ENCODE measurements at regions not wholly inside any gene's neighbourhood (a gene's known extent, or its start where the extent isn't known, plus 50 kb on each side); places are given as distances from the start of the nearest gene placed in this dataset.

- no peak for DNase-seq (ENCODE audit: low read depth in 2 of 2)
These were observed 225.9 kb downstream of the PTPRC start for GRCh38 chr1:198864695-198865094.

GRCh38 chr1:198865319-198865718 lies 226.5 kb downstream of the PTPRC start:
- DNase-seq (ENCODE audit: low read depth in 2 of 2): no peak

GRCh38 chr1:198867182-198867581 lies 228.3 kb downstream of the PTPRC start:
- DNase-seq (ENCODE audit: low read depth in 2 of 2): no peak

DNA sequence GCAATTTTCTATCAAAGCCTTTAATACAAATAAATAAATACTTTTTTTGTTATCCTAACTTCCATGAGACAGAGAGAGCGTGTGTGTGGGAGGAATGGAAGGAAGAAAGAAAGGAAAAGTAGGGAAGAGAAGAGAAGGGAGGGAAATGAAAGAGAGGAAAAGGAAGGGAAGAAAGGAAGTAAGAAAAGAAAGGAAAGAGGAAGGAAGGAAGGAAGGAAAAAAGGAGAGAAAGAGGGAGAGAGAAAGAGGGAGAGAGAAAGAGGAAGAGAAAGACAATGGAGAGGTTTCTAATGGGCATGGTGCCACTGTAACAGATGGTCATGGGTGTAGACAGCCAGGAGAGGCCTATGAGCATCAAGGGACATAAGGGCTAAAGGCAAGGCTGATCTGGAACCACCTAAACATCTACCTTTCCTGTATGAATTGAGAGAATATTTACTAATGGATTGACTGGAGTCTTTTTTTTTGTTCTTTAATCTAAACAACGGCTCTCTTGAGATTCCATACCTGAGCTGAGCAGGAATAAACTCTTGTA lies 234.9 kb downstream of the PTPRC start:
- DNase-seq (ENCODE audit: low read depth in 2 of 2): no peak

DNA sequence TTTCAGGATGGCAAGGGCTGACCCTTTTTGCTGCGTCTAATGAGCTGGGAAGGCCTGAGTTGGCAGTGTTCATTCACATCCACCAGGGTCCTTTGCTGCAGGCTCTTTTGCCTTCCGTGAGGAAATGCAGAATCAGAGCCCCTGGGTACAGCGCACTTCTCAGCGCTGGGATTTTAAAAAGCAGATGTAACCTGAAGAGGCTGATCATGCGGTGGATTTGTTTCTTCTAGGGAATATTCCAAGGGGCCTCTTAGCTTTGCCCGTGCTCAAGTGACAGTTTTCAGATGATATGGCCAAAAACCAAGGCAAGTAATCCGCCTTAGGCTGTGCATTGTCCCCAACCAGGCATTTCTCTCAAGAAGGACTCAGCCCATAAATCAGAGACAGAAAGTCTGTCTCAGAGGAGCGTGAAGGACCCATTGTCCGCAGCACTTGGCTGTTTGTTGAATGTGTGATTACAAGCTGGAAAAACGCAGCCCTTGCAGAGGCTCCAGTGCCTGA lies 237.6 kb downstream of the PTPRC start:
- no peak for DNase-seq (ENCODE audit: low read depth in 2 of 2)

DNA sequence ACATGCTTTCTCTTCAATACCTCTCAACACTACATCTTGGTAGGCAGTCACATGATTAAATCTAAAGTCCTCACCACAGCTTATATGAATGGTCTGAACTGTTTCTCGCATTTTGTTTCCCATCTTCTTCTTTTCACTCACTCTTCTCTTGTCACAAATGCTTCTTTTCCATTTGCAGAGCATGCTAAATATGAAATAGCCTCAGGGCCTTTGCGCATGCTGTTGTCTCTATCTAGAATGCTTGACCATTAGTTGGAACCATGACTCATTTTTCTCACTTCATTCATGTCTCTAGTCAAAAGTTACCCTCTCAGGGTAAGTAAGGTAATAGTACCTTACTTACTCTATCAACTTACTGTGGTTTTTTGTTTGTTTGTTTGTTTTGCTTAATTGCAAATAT lies 239.7 kb downstream of the PTPRC start:
- DNase-seq (ENCODE audit: low read depth in 2 of 2): no peak

- no peak for DNase-seq (ENCODE audit: low read depth in 2 of 2)
These were observed 241.0 kb downstream of the PTPRC start for GRCh38 chr1:198879711-198880306.

- no peak for DNase-seq (ENCODE audit: low read depth in 2 of 2)
These were observed 241.6 kb downstream of the PTPRC start for GRCh38 chr1:198880397-198880796.

- DNase-seq (ENCODE audit: low read depth in 2 of 2): no peak
These were observed 242.2 kb downstream of the PTPRC start for GRCh38 chr1:198880818-198881597.

GRCh38 chr1:198883184-198883583 lies 244.3 kb downstream of the PTPRC start:
- no peak for DNase-seq (ENCODE audit: low read depth in 2 of 2)

- no peak for DNase-seq (ENCODE audit: low read depth in 2 of 2)
These were observed 249.0 kb downstream of the PTPRC start for GRCh38 chr1:198887866-198888265.

DNA sequence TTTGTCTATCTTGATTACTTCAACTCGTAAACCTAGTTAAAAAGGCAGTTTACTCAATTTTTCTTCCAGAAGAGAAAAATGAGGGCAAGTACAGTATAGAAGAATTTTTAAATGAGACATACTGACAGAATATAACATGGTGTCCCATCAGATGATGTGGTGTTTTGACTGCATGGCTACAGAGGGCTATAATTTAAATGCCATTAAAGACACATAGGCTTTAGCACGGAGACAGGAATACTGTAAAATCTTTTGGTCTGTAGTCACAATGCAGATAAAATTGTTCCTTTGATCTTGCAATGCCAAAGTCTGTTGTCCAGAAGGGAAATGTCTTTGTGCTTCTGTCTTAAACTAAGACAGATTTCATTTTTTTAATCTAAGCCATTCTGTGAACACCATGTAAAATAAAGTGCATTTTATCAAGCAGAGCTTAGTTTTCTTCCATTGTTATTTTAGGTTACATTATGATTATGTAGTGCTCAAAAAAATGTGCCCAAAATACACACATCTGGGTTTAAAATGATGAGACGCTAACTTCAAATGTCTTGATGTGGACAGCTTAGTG lies 249.6 kb downstream of the PTPRC start:
- no peak for DNase-seq (ENCODE audit: low read depth in 2 of 2)

DNA sequence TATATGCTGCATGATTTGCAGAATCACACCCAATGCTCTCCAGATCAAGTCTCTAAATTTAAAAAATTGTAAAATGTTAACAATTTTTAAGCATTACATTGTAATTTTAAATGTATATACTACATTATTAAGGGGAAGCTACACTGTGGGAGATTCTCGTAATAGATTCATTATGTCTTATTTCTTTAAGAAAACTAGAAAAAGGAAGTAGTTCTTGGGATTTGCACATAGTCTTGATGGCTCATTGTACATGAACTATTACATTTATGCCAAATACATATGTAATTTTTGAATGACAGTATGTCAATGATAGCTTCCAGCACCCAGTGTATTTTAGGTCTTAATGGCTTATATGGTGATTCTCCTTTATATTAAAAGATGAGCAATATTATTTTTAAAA lies 250.3 kb downstream of the PTPRC start:
- DNase-seq (ENCODE audit: low read depth in 2 of 2): no peak

DNA sequence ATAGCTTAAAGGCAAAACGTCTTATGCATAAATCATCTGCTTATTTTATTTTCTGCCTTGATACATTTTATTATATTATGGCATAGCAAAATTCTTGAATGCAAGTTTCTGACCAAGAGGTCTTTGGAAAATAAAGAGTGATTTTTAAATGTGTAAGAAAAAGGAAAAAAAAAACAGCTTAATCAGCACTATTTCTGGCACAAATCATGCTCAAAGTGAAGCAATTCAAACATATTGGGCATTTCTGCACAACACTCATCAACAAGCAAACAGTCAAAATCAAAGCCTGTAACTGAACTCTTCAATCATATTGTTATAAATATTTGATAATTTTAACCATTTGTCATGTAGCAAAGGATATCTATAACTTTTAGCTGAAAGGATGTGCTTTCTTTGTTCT lies 250.9 kb downstream of the PTPRC start:
- no peak for DNase-seq (ENCODE audit: low read depth in 2 of 2)

DNA sequence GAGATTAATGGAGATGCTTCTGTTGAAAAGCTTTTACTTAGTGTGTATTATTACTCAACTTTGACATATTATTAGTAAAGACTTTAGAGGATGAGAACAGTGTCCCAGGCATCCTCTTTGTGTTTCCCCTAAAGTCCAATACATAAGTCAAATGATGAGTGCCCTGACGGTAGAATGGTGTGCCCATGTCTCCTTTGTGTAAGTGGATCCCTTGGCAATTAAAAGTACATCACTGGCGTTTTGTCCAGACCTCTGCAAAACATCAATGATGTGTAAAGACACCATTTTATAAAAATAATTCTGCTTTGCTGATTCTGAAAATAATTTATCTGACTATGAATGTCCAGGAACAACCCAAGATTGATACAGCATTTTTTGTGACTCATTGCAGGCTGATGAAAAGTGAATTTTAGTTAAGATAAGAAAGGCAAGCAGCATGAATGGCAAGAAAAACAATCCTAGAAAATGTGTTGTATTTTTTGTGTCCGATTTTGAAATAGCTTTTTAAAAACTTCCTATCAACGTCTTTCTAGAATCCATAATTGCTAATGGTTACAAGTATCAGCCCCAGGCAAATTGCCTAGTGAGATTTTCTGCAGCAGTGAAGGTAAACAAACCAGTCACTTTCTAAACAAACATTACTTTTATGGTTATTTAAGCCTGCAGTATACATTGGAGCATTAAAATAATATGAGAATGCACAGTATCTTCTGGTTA lies 251.5 kb downstream of the PTPRC start:
- no peak for DNase-seq (ENCODE audit: low read depth in 2 of 2)

DNA sequence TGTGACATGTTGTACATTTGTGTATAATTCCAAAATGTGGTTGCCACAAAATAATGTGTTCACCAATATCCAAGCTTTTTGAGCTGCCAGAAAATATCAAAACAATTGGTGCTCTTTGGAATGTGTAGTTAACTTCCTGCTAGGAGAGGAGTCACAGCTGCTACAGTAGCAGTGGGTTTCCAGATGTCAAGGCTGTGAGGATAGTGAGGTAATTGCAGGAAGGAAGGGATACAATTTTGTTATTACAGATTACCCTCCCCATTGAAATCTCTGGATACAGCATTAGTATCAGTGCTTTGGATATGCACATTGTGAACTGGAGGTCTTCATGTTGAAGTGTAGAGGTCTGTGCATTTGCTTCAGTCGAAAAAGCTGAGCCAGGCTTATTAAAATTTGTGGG lies 253.2 kb downstream of the PTPRC start:
- DNase-seq (ENCODE audit: low read depth in 2 of 2): no peak

- no peak for DNase-seq (ENCODE audit: low read depth in 2 of 2)
These were observed 254.3 kb downstream of the PTPRC start for GRCh38 chr1:198893141-198893540.

DNA sequence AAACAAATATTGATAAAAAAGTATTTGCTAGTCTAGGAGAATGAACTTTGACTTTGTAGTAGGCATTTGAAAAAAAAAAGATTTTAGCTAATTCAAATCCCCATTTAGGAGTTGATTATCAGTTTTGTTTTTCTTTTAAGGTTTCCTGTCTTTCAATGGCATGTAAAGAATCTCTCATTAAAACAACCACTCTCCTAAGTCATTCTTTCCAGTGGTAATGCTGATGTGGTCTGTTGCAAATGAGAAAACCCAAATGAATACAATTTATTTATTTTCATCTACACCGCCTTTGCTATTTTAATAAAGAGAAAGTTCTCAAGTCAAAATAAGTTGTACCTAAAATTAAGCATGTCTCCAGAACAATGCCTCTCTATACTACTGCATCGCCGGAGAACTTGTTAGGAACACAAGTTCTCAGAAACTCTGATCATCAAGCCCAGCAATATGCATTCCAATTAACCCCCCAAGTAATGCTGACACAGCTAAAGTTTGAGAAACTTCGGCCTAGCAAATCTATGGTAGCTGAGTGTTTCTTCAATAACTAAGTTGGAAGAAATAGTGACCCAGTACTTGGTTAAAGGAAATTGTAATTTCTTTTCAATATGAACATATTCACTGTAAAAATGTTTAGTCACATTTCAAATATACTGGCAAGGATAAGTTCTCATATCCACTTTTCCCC lies 255.1 kb downstream of the PTPRC start:
- DNase-seq (ENCODE audit: low read depth in 2 of 2): no peak

- DNase-seq (ENCODE audit: low read depth in 2 of 2): no peak
These were observed 262.4 kb downstream of the PTPRC start for GRCh38 chr1:198901266-198901665.

DNA sequence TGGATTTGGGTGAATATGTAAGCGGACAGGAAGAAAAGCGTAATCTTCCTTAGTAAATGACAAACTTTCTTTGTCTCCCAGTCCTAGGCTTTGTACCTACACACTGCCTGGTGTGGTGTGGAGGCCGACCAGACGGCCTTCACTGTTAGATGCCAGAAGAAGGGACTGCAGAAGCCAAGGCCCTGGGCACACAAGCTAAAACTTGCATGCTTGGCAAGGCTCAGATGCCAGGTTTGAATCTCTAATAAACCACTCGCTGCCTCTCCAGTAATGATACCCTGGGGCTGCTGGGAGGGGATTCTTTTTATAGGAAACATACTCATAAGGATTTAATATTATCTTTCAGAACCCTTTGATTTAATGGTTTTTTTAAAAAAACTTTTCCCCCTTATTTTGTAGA lies 263.8 kb downstream of the PTPRC start:
- DNase-seq (ENCODE audit: low read depth in 2 of 2): no peak

DNA sequence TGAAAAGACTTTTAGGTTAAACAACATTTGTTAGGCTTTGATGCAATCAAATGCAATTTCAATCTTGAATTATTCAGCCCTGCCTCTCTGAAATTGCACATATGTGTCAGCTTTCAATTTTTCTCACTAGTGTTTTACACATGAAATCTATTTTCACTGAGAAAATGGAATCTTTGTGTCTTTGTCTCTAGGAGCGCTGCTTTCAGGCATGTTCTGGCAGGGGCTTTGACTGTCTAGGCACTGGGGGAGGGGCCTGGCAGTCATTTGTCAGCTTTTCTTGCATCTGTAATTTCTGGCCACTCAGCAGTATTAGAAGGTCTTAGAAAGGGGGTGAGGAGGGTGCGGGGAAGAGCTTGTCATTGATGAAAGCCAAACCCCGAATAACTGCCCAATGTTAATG lies 264.4 kb downstream of the PTPRC start:
- no peak for DNase-seq (ENCODE audit: low read depth in 2 of 2)

GRCh38 chr1:198903621-198904020 lies 264.8 kb downstream of the PTPRC start:
- no peak for DNase-seq (ENCODE audit: low read depth in 2 of 2)
